ENCODE measurements at regions not wholly inside any gene's neighbourhood (a gene's known extent, or its start where the extent isn't known, plus 50 kb on each side); places are given as distances from the start of the nearest gene placed in this dataset.

GRCh38 chr11:122294041-122294440 is 178.0 kb upstream of the BLID start:
- Histone ChIP-seq H3K9me3 (peaks cover 0 to 13% (median 0%) of the 10 kb centered on the region in 3 donors), H3K27me3 (no peaks in the 10 kb centered on the region), H3K4me1 (no peaks in the 10 kb centered on the region), H3K27ac (no peak overlapping the region), H3K36me3 (no peaks in the 10 kb centered on the region), H3K4me3 (no peak overlapping the region)
- DNase-seq: no peak
- intact Hi-C loops (cut with DNase I): no loop called here
- 56 to 67% methylated on average over 3 of the region's 3 CpGs for WGBS, 2 donors
- TF ChIP-seq CTCF (IDR thresholded peaks at IDR 0.05) (no peak), POLR2A (IDR thresholded peaks at IDR 0.05) (no peak)

DNA sequence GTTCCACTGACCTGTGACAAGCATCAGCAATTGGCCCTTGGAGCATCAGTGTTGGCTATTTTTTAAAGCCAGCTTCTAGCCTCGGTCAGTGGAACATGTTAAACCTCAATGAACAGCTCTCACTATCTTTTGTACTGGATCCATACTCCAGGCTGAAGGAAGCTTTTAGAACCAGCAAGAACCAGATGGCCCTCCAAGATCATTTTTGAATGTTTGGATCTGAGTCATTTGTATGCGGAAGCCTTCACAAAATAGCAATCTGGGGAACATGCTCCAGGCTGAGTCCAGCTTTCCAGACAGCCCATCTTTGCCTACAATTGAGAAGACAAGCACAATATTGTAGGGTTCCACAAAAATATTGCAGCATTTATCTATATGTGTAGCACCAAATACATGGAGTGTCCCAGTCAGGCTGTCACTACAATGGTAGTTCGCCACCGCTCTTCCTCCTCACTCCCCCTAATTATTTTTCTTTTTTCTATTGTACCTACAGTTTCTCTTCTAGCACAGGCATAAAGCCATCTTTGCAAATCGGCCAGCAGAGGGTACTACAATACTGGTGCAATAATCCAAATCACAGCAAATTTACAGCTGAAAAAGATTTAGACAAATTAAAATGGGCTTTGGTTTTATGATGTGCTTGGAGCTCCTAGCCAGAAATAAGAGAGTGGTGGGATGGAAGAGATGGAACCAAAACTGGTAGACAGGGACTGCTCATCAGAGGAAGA is 177.4 kb upstream of the BLID start:
- no peak for TF ChIP-seq POLR2A (IDR thresholded peaks at IDR 0.05)
- TF ChIP-seq CTCF (IDR thresholded peaks at IDR 0.05): no peak
- 83 to 87% methylated on average over 5 of the region's 5 CpGs for WGBS, 2 donors
- Histone ChIP-seq H3K27ac (no peak overlapping the region), H3K36me3 (no peaks in the 10 kb centered on the region), H3K27me3 (no peaks in the 10 kb centered on the region), H3K4me1 (no peaks in the 10 kb centered on the region), H3K9me3 (peaks cover 0 to 7% (median 0%) of the 10 kb centered on the region in 3 donors), H3K4me3 (no peak overlapping the region)
- intact Hi-C loops (cut with DNase I): no loop called here
- no peak for DNase-seq

DNA sequence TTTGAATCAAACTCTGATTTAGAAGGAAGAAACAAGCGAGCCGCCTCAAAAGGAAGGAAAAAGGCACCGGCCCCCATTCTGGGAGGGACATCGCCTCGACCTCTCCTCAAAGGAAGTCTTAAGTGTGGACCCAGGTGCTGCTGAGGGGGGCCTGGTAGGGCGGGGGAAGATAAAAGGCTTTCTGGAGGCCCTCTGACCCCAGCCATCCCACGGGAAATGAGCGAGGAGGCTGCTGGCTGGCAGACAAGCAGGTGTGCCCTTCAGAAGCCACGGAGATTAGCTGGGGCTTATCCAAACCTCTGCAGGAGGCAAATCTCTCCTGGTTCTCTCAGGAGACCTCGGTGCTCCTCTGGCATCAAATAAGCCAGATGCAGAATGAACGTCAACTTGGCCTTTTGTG is 171.4 kb upstream of the BLID start:
- Histone ChIP-seq H3K4me3 (no peak overlapping the region), H3K36me3 (no peaks in the 10 kb centered on the region), H3K27ac (no peak overlapping the region), H3K27me3 (no peaks in the 10 kb centered on the region), H3K4me1 (no peaks in the 10 kb centered on the region), H3K9me3 (no peaks in the 10 kb centered on the region)
- TF ChIP-seq POLR2A (IDR thresholded peaks at IDR 0.05) (no peak), CTCF (IDR thresholded peaks at IDR 0.05) (no peak)
- intact Hi-C loops (cut with DNase I): no loop called here
- WGBS, 2 donors: 53 to 68% methylated on average over 4 to 11 of the region's 11 CpGs
- DNase-seq: no peak

DNA sequence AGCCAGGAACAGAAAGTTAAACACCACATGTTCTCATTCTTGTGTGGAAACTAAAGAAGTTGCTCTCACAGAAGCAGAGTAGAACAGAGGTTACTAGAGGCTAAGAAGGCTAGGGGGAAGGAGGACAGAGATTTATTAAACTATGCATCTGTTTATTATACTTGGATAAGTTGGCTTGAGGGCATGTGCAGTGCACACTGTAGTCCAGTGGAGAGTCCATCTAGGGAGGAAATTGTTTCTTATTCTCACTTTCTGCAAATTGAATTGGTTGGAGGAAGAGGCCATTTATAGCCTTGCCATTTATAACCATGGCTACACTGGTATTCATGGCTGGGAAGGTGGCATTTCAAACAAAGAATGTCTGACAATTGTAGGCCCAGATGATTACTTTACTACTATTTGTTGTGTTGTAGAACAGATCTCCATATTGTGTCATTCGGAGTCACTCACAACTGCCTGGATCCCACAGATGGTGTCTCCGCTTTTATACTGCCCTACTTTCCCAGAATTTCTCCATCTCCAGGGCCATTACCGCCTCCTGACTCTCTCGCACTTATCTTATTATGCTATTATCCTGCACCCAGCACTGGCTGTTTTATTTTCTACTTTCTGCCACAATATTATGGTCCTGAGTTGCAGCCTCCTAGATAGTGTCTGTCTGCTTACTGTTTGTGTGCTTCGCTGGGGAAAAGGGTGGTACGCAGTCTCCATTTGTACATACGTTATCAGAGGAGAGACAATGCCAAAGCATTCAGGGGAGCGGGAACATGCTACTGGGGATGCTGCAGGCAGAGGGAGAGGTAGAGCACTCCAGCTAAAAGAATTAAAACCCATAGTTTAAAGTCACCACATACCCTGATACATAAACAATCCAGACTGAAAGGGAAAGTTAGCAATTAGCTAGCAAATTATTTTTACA is 169.3 kb upstream of the BLID start:
- peak overlapping the region in 3 of 4 donors; percentile 4 to 34 (median 5) for H3K27ac ChIP-seq
- TF ChIP-seq POLR2A (IDR thresholded peaks at IDR 0.05) (no peak), CTCF (IDR thresholded peaks at IDR 0.05) (no peak)
- DNase-seq: no peak
- H3K27me3 ChIP-seq: no peaks in the 10 kb centered on the region
- no peaks in the 10 kb centered on the region for H3K4me1 ChIP-seq
- no peaks in the 10 kb centered on the region for H3K36me3 ChIP-seq
- WGBS, 2 donors: 86 to 91% methylated on average over 8 of the region's 8 CpGs
- no peaks in the 10 kb centered on the region for H3K9me3 ChIP-seq
- intact Hi-C loops (cut with DNase I): no loop called here
- H3K4me3 ChIP-seq: no peak overlapping the region

DNA sequence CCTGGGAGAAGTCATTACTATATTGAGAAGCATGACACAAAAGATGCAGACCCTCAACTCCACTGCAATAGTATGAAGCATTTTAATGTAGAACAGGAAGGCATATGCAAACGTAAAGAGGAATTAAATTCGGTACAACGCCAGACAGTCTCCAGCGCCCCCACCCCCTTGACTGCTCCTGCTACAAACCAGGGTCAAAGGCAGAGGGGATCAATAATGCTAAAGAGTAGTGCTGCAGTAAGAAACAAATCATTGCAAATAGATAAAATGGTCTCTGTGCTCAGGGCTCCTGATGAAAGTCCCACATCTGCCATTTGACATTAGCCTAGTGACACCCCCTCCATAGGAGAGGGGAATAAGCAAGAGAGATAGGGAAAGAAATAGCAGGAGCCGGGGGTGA is 164.9 kb upstream of the BLID start:
- 89 to 93% methylated on average over 5 of the region's 5 CpGs for WGBS, 2 donors
- Histone ChIP-seq H3K27ac (no peak overlapping the region), H3K9me3 (no peaks in the 10 kb centered on the region), H3K27me3 (no peaks in the 10 kb centered on the region), H3K36me3 (no peaks in the 10 kb centered on the region), H3K4me1 (no peaks in the 10 kb centered on the region), H3K4me3 (no peak overlapping the region)
- TF ChIP-seq POLR2A (IDR thresholded peaks at IDR 0.05) (no peak), CTCF (IDR thresholded peaks at IDR 0.05) (no peak)
- intact Hi-C loops (cut with DNase I): no loop called here
- no peak for DNase-seq
